ENCODE measurements at regions not wholly inside any gene's neighbourhood (a gene's known extent, or its start where the extent isn't known, plus 50 kb on each side); places are given as distances from the start of the nearest gene placed in this dataset.
A peak's percentile ranks its signal among the peaks of the same experiment; 100 is the strongest.
"Not testable (repeated sequence)": the region's sequence is repeated elsewhere in the genome, so short reads cannot be mapped to it uniquely, and the experiment has no call there.

GRCh38 chr17:63279498-63280230 lies 166.4 kb downstream of the CYB561 start:
- DNase-seq: no peak
- H3K36me3 ChIP-seq: no peaks in the 10 kb centered on the region
- TF ChIP-seq CTCF (IDR thresholded peaks at IDR 0.05): no peak
- intact Hi-C loops (cut with DNase I): no loop called here
- no peak overlapping the region for H3K4me3 ChIP-seq
- peaks cover under 1% of the 10 kb centered on the region for H3K4me1 ChIP-seq
- no peaks in the 10 kb centered on the region for H3K9me3 ChIP-seq
- ATAC-seq: peak; percentile 46
- no peaks in the 10 kb centered on the region for H3K27me3 ChIP-seq
- no peak overlapping the region for H3K27ac ChIP-seq

- Histone ChIP-seq H3K4me1 (no peaks in the 10 kb centered on the region), H3K27me3 (no peaks in the 10 kb centered on the region), H3K9me3 (peaks cover 4% of the 10 kb centered on the region), H3K27ac (no peak overlapping the region), H3K36me3 (no peaks in the 10 kb centered on the region), H3K4me3 (no peak overlapping the region)
- TF ChIP-seq CTCF (IDR thresholded peaks at IDR 0.05): no peak
- ATAC-seq (no peak), DNase-seq (no peak)
- intact Hi-C loops (cut with DNase I): no loop called here
Measured at GRCh38 chr17:63282455-63282854, 163.7 kb downstream of the CYB561 start.

GRCh38 chr17:63285551-63285950 lies 160.6 kb downstream of the CYB561 start:
- ATAC-seq (no peak), DNase-seq (no peak)
- H3K4me3 ChIP-seq: no peak overlapping the region
- no peak for TF ChIP-seq CTCF (IDR thresholded peaks at IDR 0.05)
- peaks cover 4% of the 10 kb centered on the region for H3K9me3 ChIP-seq
- H3K4me1 ChIP-seq: no peaks in the 10 kb centered on the region
- no peak overlapping the region for H3K27ac ChIP-seq
- H3K36me3 ChIP-seq: no peaks in the 10 kb centered on the region
- intact Hi-C loops (cut with DNase I): no loop called here
- H3K27me3 ChIP-seq: no peaks in the 10 kb centered on the region

- no peaks in the 10 kb centered on the region for H3K36me3 ChIP-seq
- intact Hi-C loops (cut with DNase I): no loop called here
- no peaks in the 10 kb centered on the region for H3K4me1 ChIP-seq
- no peak overlapping the region for H3K27ac ChIP-seq
- ATAC-seq (no peak), DNase-seq (no peak)
- peaks cover 4% of the 10 kb centered on the region for H3K9me3 ChIP-seq
- no peak overlapping the region for H3K4me3 ChIP-seq
- no peaks in the 10 kb centered on the region for H3K27me3 ChIP-seq
- TF ChIP-seq CTCF (IDR thresholded peaks at IDR 0.05): no peak
Measured at GRCh38 chr17:63286254-63286653, 159.9 kb downstream of the CYB561 start.

- H3K27me3 ChIP-seq; DNase-seq; H3K4me3 ChIP-seq; H3K36me3 ChIP-seq; ATAC-seq; intact Hi-C loops (cut with DNase I); H3K4me1 ChIP-seq; H3K27ac ChIP-seq; H3K9me3 ChIP-seq: not testable (repeated sequence)
Measured at GRCh38 chr17:63287006-63287405, 159.1 kb downstream of the CYB561 start.

- DNase-seq: no peak
- peaks cover 4% of the 10 kb centered on the region for H3K9me3 ChIP-seq
- H3K27me3 ChIP-seq: no peaks in the 10 kb centered on the region
- no peak for ATAC-seq
- no peak overlapping the region for H3K27ac ChIP-seq
- H3K4me1 ChIP-seq: peaks cover 8% of the 10 kb centered on the region
- H3K36me3 ChIP-seq: no peaks in the 10 kb centered on the region
- no peak overlapping the region for H3K4me3 ChIP-seq
- intact Hi-C loops (cut with DNase I): no loop called here
- TF ChIP-seq CTCF (IDR thresholded peaks at IDR 0.05): no peak
Measured at GRCh38 chr17:63289931-63290330, 156.2 kb downstream of the CYB561 start.

All from upper lobe of right lung (tissue), 1 donor.